ENCODE measurements at regions not wholly inside any gene's neighbourhood (a gene's known extent, or its start where the extent isn't known, plus 50 kb on each side); places are given as distances from the start of the nearest gene placed in this dataset.

- H3K9me3 ChIP-seq = no peaks in the 10 kb centered on the region
- no peak for TF ChIP-seq CTCF (IDR thresholded peaks at IDR 0.05)
- DNase-seq (no peak), ATAC-seq (no peak)
- H3K4me3 ChIP-seq = no peak overlapping the region
- no peaks in the 10 kb centered on the region for H3K4me1 ChIP-seq (ENCODE audit: low read depth)
- no peaks in the 10 kb centered on the region for H3K36me3 ChIP-seq (ENCODE audit: low read depth)
- intact Hi-C loops (cut with DNase I, micrococcal nuclease) = no loop called here
Observed at GRCh38 chr4:10806953-10807645, 122.5 kb upstream of the CLNK start.

- Histone ChIP-seq H3K36me3 (ENCODE audit: low read depth) (no peaks in the 10 kb centered on the region), H3K9me3 (no peaks in the 10 kb centered on the region), H3K4me3 (no peak overlapping the region), H3K4me1 (ENCODE audit: low read depth) (no peaks in the 10 kb centered on the region)
- intact Hi-C loops (cut with DNase I, micrococcal nuclease) = no loop called here
- ATAC-seq (peak; percentile 61), DNase-seq (no peak)
- TF ChIP-seq CTCF (IDR thresholded peaks at IDR 0.05) = no peak
Observed at GRCh38 chr4:10803713-10804343, 119.3 kb upstream of the CLNK start.

GRCh38 chr4:10787365-10787764 lies 102.8 kb upstream of the CLNK start:
- ATAC-seq (no peak), DNase-seq (no peak)
- no peaks in the 10 kb centered on the region for H3K4me1 ChIP-seq (ENCODE audit: low read depth)
- intact Hi-C loops (cut with DNase I, micrococcal nuclease) = no loop called here
- H3K36me3 ChIP-seq (ENCODE audit: low read depth) = no peaks in the 10 kb centered on the region
- H3K4me3 ChIP-seq = no peak overlapping the region
- H3K9me3 ChIP-seq = no peaks in the 10 kb centered on the region
- TF ChIP-seq CTCF (IDR thresholded peaks at IDR 0.05) = no peak

- DNase-seq = no peak
- no peaks in the 10 kb centered on the region for H3K4me1 ChIP-seq (ENCODE audit: low read depth)
- H3K4me3 ChIP-seq = no peak overlapping the region
- H3K36me3 ChIP-seq (ENCODE audit: low read depth) = no peaks in the 10 kb centered on the region
- H3K9me3 ChIP-seq = no peaks in the 10 kb centered on the region
- TF ChIP-seq CTCF (IDR thresholded peaks at IDR 0.05) = no peak
- ATAC-seq = no peak
- intact Hi-C loops (cut with DNase I, micrococcal nuclease) = no loop called here
Observed at GRCh38 chr4:10784621-10785020, 100.1 kb upstream of the CLNK start.

GRCh38 chr4:10783351-10783750 lies 98.8 kb upstream of the CLNK start:
- intact Hi-C loops (cut with DNase I, micrococcal nuclease) = no loop called here
- Histone ChIP-seq H3K9me3 (no peaks in the 10 kb centered on the region), H3K4me3 (no peak overlapping the region), H3K4me1 (ENCODE audit: low read depth) (no peaks in the 10 kb centered on the region), H3K36me3 (ENCODE audit: low read depth) (no peaks in the 10 kb centered on the region)
- ATAC-seq (no peak), DNase-seq (no peak)
- TF ChIP-seq CTCF (IDR thresholded peaks at IDR 0.05) = no peak

Measured in mucosa of descending colon (tissue), 3 donors.